ENCODE measurements at regions not wholly inside any gene's neighbourhood (a gene's known extent, or its start where the extent isn't known, plus 50 kb on each side); places are given as distances from the start of the nearest gene placed in this dataset.
"Not testable (repeated sequence)": the region's sequence is repeated elsewhere in the genome, so short reads cannot be mapped to it uniquely, and the experiment has no call there.

DNA sequence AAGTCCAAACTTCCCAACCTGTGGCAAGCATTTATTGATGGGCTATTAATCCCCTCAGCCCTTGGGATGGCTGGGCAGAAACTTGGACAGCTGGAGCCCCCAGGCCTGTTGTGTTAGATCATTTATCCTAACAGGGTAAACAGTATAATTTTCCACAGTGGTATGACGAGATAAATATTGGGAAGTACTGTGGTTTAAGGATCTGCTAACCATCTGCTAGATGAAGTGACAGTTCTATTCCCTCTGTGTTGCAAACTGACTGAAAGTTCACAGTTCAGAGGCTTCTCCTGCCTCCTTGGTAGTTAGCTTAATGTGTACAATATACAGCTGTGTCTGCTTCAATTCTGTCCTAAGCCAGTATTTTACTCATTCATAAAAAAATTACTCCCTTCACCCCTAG lies 127.5 kb upstream of the CHODL start:
- CTCF ChIA-PET (ENCODE audit: partially characterized antibody) = no interaction called here
- no peaks in the 10 kb centered on the region for H3K36me3 ChIP-seq (ENCODE audit: insufficient read depth, low read length)

GRCh38 chr21:18114810-18115209 lies 129.8 kb upstream of the CHODL start:
- no peaks in the 10 kb centered on the region for H3K36me3 Mint-ChIP-seq
- H3K9me3 ChIP-seq (ENCODE audit: control insufficient read depth in 1 of 2, low read length in 2 of 2) = no peaks in the 10 kb centered on the region
- intact Hi-C loops (cut with micrococcal nuclease) = no loop called here
- H3K9me3 Mint-ChIP-seq = peaks cover 0 to 12% (median 5%) of the 10 kb centered on the region in 8 donors
- ChIA-PET POLR2A (ENCODE audit: partially characterized antibody) (no interaction called here), CTCF (ENCODE audit: partially characterized antibody) (no interaction called here)
- no peak overlapping the region for H3K4me3 ChIP-seq (ENCODE audit: low read length in 2 of 2)
- H3K4me1 ChIP-seq (ENCODE audit: insufficient read depth, low read length) = no peaks in the 10 kb centered on the region
- DNase-seq = no peak
- no peak overlapping the region for H3K27ac Mint-ChIP-seq
- no peaks in the 10 kb centered on the region for H3K36me3 ChIP-seq (ENCODE audit: insufficient read depth, low read length)
- H3K4me3 Mint-ChIP-seq = no peak overlapping the region
- no peaks in the 10 kb centered on the region for H3K27me3 ChIP-seq (ENCODE audit: insufficient read depth, low read length)
- no peaks in the 10 kb centered on the region for H3K27me3 Mint-ChIP-seq
- H3K4me1 Mint-ChIP-seq = no peaks in the 10 kb centered on the region
- no peak overlapping the region for H3K27ac ChIP-seq (ENCODE audit: low read depth, low read length)

More for the DNA sequence above, 127.5 kb upstream of the CHODL start:
- Histone ChIP-seq H3K9me3 (ENCODE audit: control insufficient read depth in 1 of 2, low read length in 2 of 2) (no peaks in the 10 kb centered on the region), H3K27me3 (ENCODE audit: insufficient read depth, low read length) (no peaks in the 10 kb centered on the region), H3K4me3 (ENCODE audit: low read length in 2 of 2) (no peak overlapping the region), H3K27ac (ENCODE audit: low read depth, low read length) (no peak overlapping the region), H3K4me1 (ENCODE audit: insufficient read depth, low read length) (no peaks in the 10 kb centered on the region)
- no peak for DNase-seq
- Mint-ChIP-seq H3K9me3 (peaks cover 0 to 4% (median 2%) of the 10 kb centered on the region in 8 donors), H3K36me3 (no peaks in the 10 kb centered on the region), H3K4me1 (no peaks in the 10 kb centered on the region), H3K27ac (no peak overlapping the region), H3K27me3 (no peaks in the 10 kb centered on the region), H3K4me3 (no peak overlapping the region)
- POLR2A ChIA-PET (ENCODE audit: partially characterized antibody) = no interaction called here
- intact Hi-C loops (cut with micrococcal nuclease) = no loop called here

- POLR2A ChIA-PET (ENCODE audit: partially characterized antibody) = no interaction called here
- intact Hi-C loops (cut with micrococcal nuclease) = no loop called here
- H3K4me3 ChIP-seq (ENCODE audit: low read length in 2 of 2) = no peak overlapping the region
- H3K4me3 Mint-ChIP-seq = no peak overlapping the region
- no peaks in the 10 kb centered on the region for H3K4me1 Mint-ChIP-seq
- H3K36me3 ChIP-seq (ENCODE audit: insufficient read depth, low read length) = no peaks in the 10 kb centered on the region
- no peaks in the 10 kb centered on the region for H3K9me3 ChIP-seq (ENCODE audit: control insufficient read depth in 1 of 2, low read length in 2 of 2)
- peaks cover 0 to 14% (median 6%) of the 10 kb centered on the region in 8 donors for H3K9me3 Mint-ChIP-seq
- H3K4me1 ChIP-seq (ENCODE audit: insufficient read depth, low read length) = no peaks in the 10 kb centered on the region
- no peaks in the 10 kb centered on the region for H3K27me3 Mint-ChIP-seq
- no peaks in the 10 kb centered on the region for H3K27me3 ChIP-seq (ENCODE audit: insufficient read depth, low read length)
- CTCF ChIA-PET (ENCODE audit: partially characterized antibody) = no interaction called here
- H3K27ac ChIP-seq (ENCODE audit: low read depth, low read length) = no peak overlapping the region
- H3K27ac Mint-ChIP-seq = no peak overlapping the region
- no peak for DNase-seq
- no peaks in the 10 kb centered on the region for H3K36me3 Mint-ChIP-seq
Measured at GRCh38 chr21:18104802-18105201, 139.8 kb upstream of the CHODL start.

GRCh38 chr21:18096413-18096812 lies 148.2 kb upstream of the CHODL start:
- H3K36me3 Mint-ChIP-seq; H3K4me1 ChIP-seq (ENCODE audit: insufficient read depth, low read length); H3K4me1 Mint-ChIP-seq; DNase-seq; H3K36me3 ChIP-seq (ENCODE audit: insufficient read depth, low read length); H3K4me3 ChIP-seq (ENCODE audit: low read length in 2 of 2); intact Hi-C loops (cut with micrococcal nuclease); H3K9me3 ChIP-seq (ENCODE audit: control insufficient read depth in 1 of 2, low read length in 2 of 2); POLR2A ChIA-PET (ENCODE audit: partially characterized antibody); H3K27me3 Mint-ChIP-seq; CTCF ChIA-PET (ENCODE audit: partially characterized antibody); H3K27ac ChIP-seq (ENCODE audit: low read depth, low read length); H3K4me3 Mint-ChIP-seq; H3K27me3 ChIP-seq (ENCODE audit: insufficient read depth, low read length): not testable (repeated sequence)
- Mint-ChIP-seq H3K27ac (peak overlapping the region in 1 of 7 donors; percentile 29), H3K9me3 (peaks cover 3 to 70% (median 50%) of the 10 kb centered on the region in 8 donors)

GRCh38 chr21:18089786-18090185 lies 154.8 kb upstream of the CHODL start:
- no peak for DNase-seq
- Histone ChIP-seq H3K9me3 (ENCODE audit: control insufficient read depth in 1 of 2, low read length in 2 of 2) (no peaks in the 10 kb centered on the region), H3K36me3 (ENCODE audit: insufficient read depth, low read length) (no peaks in the 10 kb centered on the region), H3K27ac (ENCODE audit: low read depth, low read length) (no peak overlapping the region), H3K27me3 (ENCODE audit: insufficient read depth, low read length) (no peaks in the 10 kb centered on the region), H3K4me3 (ENCODE audit: low read length in 2 of 2) (no peak overlapping the region), H3K4me1 (ENCODE audit: insufficient read depth, low read length) (no peaks in the 10 kb centered on the region)
- ChIA-PET CTCF (ENCODE audit: partially characterized antibody) (no interaction called here), POLR2A (ENCODE audit: partially characterized antibody) (no interaction called here)
- Mint-ChIP-seq H3K36me3 (peaks cover 0 to 3% of the 10 kb centered on the region in 2 donors), H3K27me3 (no peaks in the 10 kb centered on the region), H3K4me3 (no peak overlapping the region), H3K9me3 (peaks cover 3 to 74% (median 51%) of the 10 kb centered on the region in 8 donors), H3K27ac (no peak overlapping the region), H3K4me1 (no peaks in the 10 kb centered on the region)
- intact Hi-C loops (cut with micrococcal nuclease) = no loop called here

DNA sequence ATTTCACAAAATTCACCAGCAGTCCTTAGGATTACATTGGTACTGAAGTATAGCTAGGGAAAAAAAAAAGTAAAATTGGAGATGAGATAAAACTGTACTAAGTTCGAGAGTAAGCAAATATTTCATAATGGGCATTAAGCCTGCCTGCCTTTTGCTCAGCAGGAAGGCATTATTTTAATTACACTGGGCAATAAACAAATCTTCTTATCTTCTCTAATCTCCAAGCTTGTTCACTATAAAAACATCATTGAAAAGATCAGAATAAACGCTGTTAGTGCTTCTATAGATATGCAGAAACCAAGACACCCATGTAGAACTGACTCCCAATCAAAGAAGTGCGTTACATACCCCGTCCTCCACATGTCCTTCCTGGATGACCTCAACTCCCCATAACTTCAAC lies 174.2 kb upstream of the CHODL start:
- CTCF ChIA-PET (ENCODE audit: partially characterized antibody) = no interaction called here
- no peaks in the 10 kb centered on the region for H3K27me3 ChIP-seq (ENCODE audit: insufficient read depth, low read length)
- H3K4me1 Mint-ChIP-seq = no peaks in the 10 kb centered on the region
- no peak overlapping the region for H3K4me3 Mint-ChIP-seq
- H3K9me3 ChIP-seq (ENCODE audit: control insufficient read depth in 1 of 2, low read length in 2 of 2) = no peaks in the 10 kb centered on the region
- H3K36me3 ChIP-seq (ENCODE audit: insufficient read depth, low read length) = no peaks in the 10 kb centered on the region
- no peak overlapping the region for H3K4me3 ChIP-seq (ENCODE audit: low read length in 2 of 2)
- H3K27ac ChIP-seq (ENCODE audit: low read depth, low read length) = no peak overlapping the region
- no peak overlapping the region for H3K27ac Mint-ChIP-seq
- H3K27me3 Mint-ChIP-seq = no peaks in the 10 kb centered on the region
- intact Hi-C loops (cut with micrococcal nuclease) = no loop called here
- no peaks in the 10 kb centered on the region for H3K4me1 ChIP-seq (ENCODE audit: insufficient read depth, low read length)
- DNase-seq = no peak
- POLR2A ChIA-PET (ENCODE audit: partially characterized antibody) = no interaction called here
- H3K36me3 Mint-ChIP-seq = no peaks in the 10 kb centered on the region
- H3K9me3 Mint-ChIP-seq = peaks cover 0 to 3% (median 0%) of the 10 kb centered on the region in 8 donors

DNA sequence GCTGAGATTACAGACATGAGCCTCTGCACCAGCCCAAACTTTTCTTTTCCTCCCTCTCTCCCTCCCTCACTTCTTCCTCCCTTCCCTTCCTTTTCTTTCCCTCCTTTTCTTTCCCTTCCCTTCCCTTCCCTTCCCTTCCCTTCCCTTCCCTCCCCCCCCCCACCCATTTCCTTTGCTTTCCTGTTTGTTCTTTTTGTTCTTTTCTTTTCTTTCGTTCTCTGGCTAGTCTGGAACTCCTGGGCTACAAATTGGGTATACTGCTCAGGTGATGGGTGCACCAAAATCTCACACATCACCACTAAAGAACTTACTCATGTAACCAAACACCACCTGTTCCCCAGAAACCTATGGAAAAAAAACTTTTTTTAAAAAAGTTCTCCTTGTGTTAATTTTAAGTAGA lies 174.8 kb upstream of the CHODL start:
- Mint-ChIP-seq H3K27ac (no peak overlapping the region), H3K27me3 (no peaks in the 10 kb centered on the region), H3K4me1 (no peaks in the 10 kb centered on the region), H3K36me3 (no peaks in the 10 kb centered on the region), H3K4me3 (no peak overlapping the region), H3K9me3 (peaks cover 0 to 3% (median 0%) of the 10 kb centered on the region in 8 donors)
- ChIA-PET POLR2A (ENCODE audit: partially characterized antibody) (no interaction called here), CTCF (ENCODE audit: partially characterized antibody) (no interaction called here)
- Histone ChIP-seq H3K4me3 (ENCODE audit: low read length in 2 of 2) (no peak overlapping the region), H3K4me1 (ENCODE audit: insufficient read depth, low read length) (no peaks in the 10 kb centered on the region), H3K27ac (ENCODE audit: low read depth, low read length) (no peak overlapping the region), H3K9me3 (ENCODE audit: control insufficient read depth in 1 of 2, low read length in 2 of 2) (no peaks in the 10 kb centered on the region), H3K27me3 (ENCODE audit: insufficient read depth, low read length) (no peaks in the 10 kb centered on the region), H3K36me3 (ENCODE audit: insufficient read depth, low read length) (no peaks in the 10 kb centered on the region)
- intact Hi-C loops (cut with micrococcal nuclease) = no loop called here
- DNase-seq = no peak

DNA sequence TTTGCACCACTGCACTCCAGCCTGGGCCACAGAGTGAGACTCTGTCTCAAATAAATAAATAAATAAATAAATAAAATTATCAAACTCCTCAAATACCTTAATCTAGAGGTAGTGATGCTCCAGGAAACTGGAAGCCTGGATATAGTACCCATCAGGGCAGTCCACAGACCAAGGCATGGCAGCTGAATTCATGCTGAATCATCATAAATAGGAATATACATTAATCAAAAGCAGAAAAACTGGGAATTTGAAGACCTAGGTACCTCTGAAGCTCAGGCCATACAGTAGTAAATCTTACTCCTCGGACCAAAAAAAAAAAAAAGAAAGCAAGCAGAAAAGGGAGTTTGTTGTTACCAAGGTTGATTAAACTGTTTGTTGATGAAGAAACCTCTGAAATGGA lies 184.2 kb upstream of the CHODL start:
- ChIA-PET POLR2A (ENCODE audit: partially characterized antibody) (no interaction called here), CTCF (ENCODE audit: partially characterized antibody) (no interaction called here)
- Histone ChIP-seq H3K9me3 (ENCODE audit: control insufficient read depth in 1 of 2, low read length in 2 of 2) (no peaks in the 10 kb centered on the region), H3K4me3 (ENCODE audit: low read length in 2 of 2) (no peak overlapping the region), H3K27me3 (ENCODE audit: insufficient read depth, low read length) (no peaks in the 10 kb centered on the region), H3K36me3 (ENCODE audit: insufficient read depth, low read length) (no peaks in the 10 kb centered on the region), H3K4me1 (ENCODE audit: insufficient read depth, low read length) (no peaks in the 10 kb centered on the region), H3K27ac (ENCODE audit: low read depth, low read length) (no peak overlapping the region)
- no peak for DNase-seq
- H3K4me3 Mint-ChIP-seq = no peak overlapping the region
- intact Hi-C loops (cut with micrococcal nuclease) = no loop called here
- H3K4me1 Mint-ChIP-seq = peaks cover 0 to 2% (median 0%) of the 10 kb centered on the region in 4 donors
- H3K27ac Mint-ChIP-seq = no peak overlapping the region
- peaks cover 0 to 5% (median 2%) of the 10 kb centered on the region in 8 donors for H3K9me3 Mint-ChIP-seq
- H3K27me3 Mint-ChIP-seq = no peaks in the 10 kb centered on the region
- no peaks in the 10 kb centered on the region for H3K36me3 Mint-ChIP-seq

Data from CD4-positive, alpha-beta memory T cell (primary cell).